Astrocyte (in vitro differentiated cells and primary cell): ENCODE measurements at regions not wholly inside any gene's neighbourhood (a gene's known extent, or its start where the extent isn't known, plus 50 kb on each side); places are given as distances from the start of the nearest gene placed in this dataset.
"Not testable (repeated sequence)": the region's sequence is repeated elsewhere in the genome, so short reads cannot be mapped to it uniquely, and the experiment has no call there.

Experiments used
- CTCF ChIP-seq: IDR thresholded peaks from 2 replicates; pipeline ENCODE4 v1.5.1; 2011; ENCODE audit warnings: low read depth, mild to moderate bottlenecking, inconsistent platforms, low read length, moderate library complexity; ENCODE audit not compliant: insufficient read depth
- EZH2 ChIP-seq: IDR thresholded peaks from 2 replicates; pipeline ENCODE4 v1.6.1; 2012; ENCODE audit warnings: mild to moderate bottlenecking, low read length, inconsistent platforms; ENCODE audit not compliant: insufficient read depth

- TF ChIP-seq CTCF, EZH2: not testable (repeated sequence)
These were observed 632.3 kb downstream of the CDY1 start for GRCh38 chrY:26254262-26254661.
